Endothelial cell of umbilical vein (primary cell): ENCODE measurements at regions not wholly inside any gene's neighbourhood (a gene's known extent, or its start where the extent isn't known, plus 50 kb on each side); places are given as distances from the start of the nearest gene placed in this dataset.

ENCODE experiments used
- BruUV-seq: library from RNA; stranded (reverse); fragments of 400-500 nt; replicated peaks from 2 replicates; lab custom pipeline; 2021; lab: Mats Ljungman, UMichigan
- CTCF ChIA-PET: fragments of 300-600, 350-600 bp; sonication (Branson Sonifier 250); formaldehyde crosslinking; loops from one replicate; lab custom pipeline; 2021; ENCODE audit warnings: antibody characterized with exemption, inconsistent platforms; lab: Charles Lee
- POLR2A ChIA-PET: fragments of 300-600, 350-600 bp; sonication (Branson Sonifier 250); formaldehyde crosslinking; loops from one replicate; lab custom pipeline; 2021; ENCODE audit warnings: antibody characterized with exemption, inconsistent platforms; lab: Charles Lee
- DNase-seq: peaks from one replicate; pipeline ENCODE4 v3.0.0-alpha.2; 2011; ENCODE audit warnings: low read depth, low spot score
- FAIRE-seq: peaks from 2 replicates; lab custom pipeline; 2011; peaks lifted over from hg19 to GRCh38; lab: Jason Lieb, UNC
- H2AFZ ChIP-seq: 2 replicates; pipeline ENCODE4 v1.6.0; 2012; ENCODE audit warnings: low read depth, low read length, control low read depth, inconsistent platforms
- H3K27ac ChIP-seq: 2 replicates; pipeline ENCODE4 v1.5.1; 2011; ENCODE audit warnings: low read depth, mild to moderate bottlenecking, control low read depth, low read length, moderate library complexity; ENCODE audit not compliant: insufficient read depth
- H3K27me3 ChIP-seq, 2 experiments: 2 replicates each; pipeline versions ENCODE4 v1.6.0 to v1.6.1; 2011; ENCODE audit warnings: low read length in 2 of 2, mixed read lengths in 1 of 2; ENCODE audit not compliant: control insufficient read depth in 2 of 2, insufficient read depth in 2 of 2
- H3K36me3 ChIP-seq, 2 experiments: 2 replicates in 1 of 2; 3 replicates in 1 of 2; pipeline ENCODE4 v1.5.1; 2011; ENCODE audit warnings: low read length in 2 of 2, mild to moderate bottlenecking in 1 of 2, moderate library complexity in 1 of 2; ENCODE audit not compliant: control insufficient read depth in 2 of 2, insufficient read depth in 2 of 2; ENCODE audit errors: extremely low read depth in 1 of 2
- H3K4me1 ChIP-seq: 3 replicates; pipeline ENCODE4 v1.5.1; 2011; ENCODE audit warnings: mild to moderate bottlenecking, low read length; ENCODE audit not compliant: control insufficient read depth, insufficient read depth; ENCODE audit errors: extremely low read depth
- H3K4me2 ChIP-seq: 2 replicates; pipeline ENCODE4 v1.6.1; 2011; ENCODE audit warnings: low read length, control low read depth, mixed read lengths; ENCODE audit not compliant: insufficient read depth
- H3K4me3 ChIP-seq, 3 experiments: fragments of 200-600 bp in 1 of 3; sonication (generic), shearing (Covaris generic) in 1 of 3; replicated peaks in 1 of 3; 2 replicates each; pipeline ENCODE4 v1.5.1; 2011 to 2016; ENCODE audit warnings: control low read depth in 3 of 3, low read length in 3 of 3, mild to moderate bottlenecking in 2 of 3, inconsistent platforms in 1 of 3, low read depth in 1 of 3, moderate library complexity in 1 of 3; ENCODE audit not compliant: insufficient read depth in 1 of 3
- H3K79me2 ChIP-seq: 2 replicates; pipeline ENCODE4 v1.6.0; 2012; ENCODE audit warnings: low read length, inconsistent platforms; ENCODE audit not compliant: control insufficient read depth, insufficient read depth
- H3K9ac ChIP-seq: replicated peaks from 2 replicates; pipeline ENCODE3; 2011; ENCODE audit warnings: low read length, control low read depth; ENCODE audit not compliant: insufficient read depth; ENCODE audit errors: extremely low read depth
- H3K9me1 ChIP-seq: replicated peaks from 3 replicates; pipeline ENCODE4 v1.6.0; 2011; ENCODE audit warnings: mild to moderate bottlenecking, low read length; ENCODE audit not compliant: control insufficient read depth, insufficient read depth; ENCODE audit errors: extremely low read depth
- H3K9me3 ChIP-seq: replicated peaks from 2 replicates; pipeline ENCODE4 v1.5.1; 2012; ENCODE audit warnings: low read length, inconsistent platforms; ENCODE audit not compliant: control insufficient read depth, insufficient read depth
- H4K20me1 ChIP-seq: replicated peaks from 2 replicates; pipeline ENCODE3; 2011; ENCODE audit warnings: mild to moderate bottlenecking, low read length; ENCODE audit not compliant: control insufficient read depth, insufficient read depth; ENCODE audit errors: extremely low read depth
- EZH2 ChIP-seq: IDR thresholded peaks from 2 replicates; pipeline ENCODE4 v1.6.1; 2012; ENCODE audit warnings: borderline replicate concordance, low read depth, mild to moderate bottlenecking, moderate library complexity, low read length, inconsistent platforms; ENCODE audit not compliant: severe bottlenecking
- FOS ChIP-seq: IDR thresholded peaks from 2 replicates; pipeline ENCODE4 v1.6.1; 2011; ENCODE audit warnings: mild to moderate bottlenecking, low read length, moderate library complexity, borderline replicate concordance; ENCODE audit not compliant: insufficient read depth
- GATA2 ChIP-seq: IDR thresholded peaks from 2 replicates; pipeline ENCODE4 v1.7.0; 2011; ENCODE audit warnings: low read depth, mild to moderate bottlenecking, moderate library complexity, mixed read lengths, low read length; ENCODE audit not compliant: insufficient read length, insufficient read depth
- JUN ChIP-seq: IDR thresholded peaks from 2 replicates; pipeline ENCODE4 v1.6.1; 2011; ENCODE audit warnings: borderline replicate concordance, low read depth; ENCODE audit not compliant: insufficient read length, insufficient read depth
- MYC ChIP-seq: IDR thresholded peaks from one replicate; pipeline ENCODE4 v1.6.1; 2011; ENCODE audit warnings: mild to moderate bottlenecking, low read depth, low read length
- POLR2A ChIP-seq: IDR thresholded peaks from 2 replicates; pipeline ENCODE4 v1.6.1; 2012; ENCODE audit warnings: low read depth, mild to moderate bottlenecking, control low read depth, low read length
- POLR2AphosphoS5 ChIP-seq: IDR thresholded peaks from 2 replicates; pipeline ENCODE4 v1.6.1; 2012; ENCODE audit warnings: low read depth, mild to moderate bottlenecking, control low read depth, low read length, moderate library complexity; ENCODE audit not compliant: insufficient read depth
- dilution Hi-C: fragments of 300-500 bp; cut with MboI; formaldehyde crosslinking; loops from one replicate; pipeline ENCODE4 v1.15.0; 2019; ENCODE audit warnings: low sequenced_read_pairs; ENCODE audit not compliant: extremely low pct_ligation_motif_present
- intact Hi-C: fragments of 100-400 bp; cut with micrococcal nuclease; formaldehyde crosslinking; loops from one replicate; pipeline ENCODE4 v1.10.0; 2022
- TF ChIP-seq, protein P1 (sequence below): IDR thresholded peaks from 2 replicates; pipeline ENCODE4 v1.6.1; 2011; ENCODE audit not compliant: insufficient read depth, insufficient read length
- TF ChIP-seq, protein P2 (sequence below), 2 donors: IDR thresholded peaks; 1 replicate in 1 of 2; 2 replicates in 1 of 2; pipeline ENCODE4 v1.5.1; 2011; ENCODE audit warnings: low read length in 2 of 2, mild to moderate bottlenecking in 2 of 2, moderate library complexity in 2 of 2, control low read depth in 1 of 2, inconsistent platforms in 1 of 2, low read depth in 1 of 2; ENCODE audit not compliant: insufficient read depth in 1 of 2; ENCODE audit errors: extremely low read depth in 1 of 2

DNA sequence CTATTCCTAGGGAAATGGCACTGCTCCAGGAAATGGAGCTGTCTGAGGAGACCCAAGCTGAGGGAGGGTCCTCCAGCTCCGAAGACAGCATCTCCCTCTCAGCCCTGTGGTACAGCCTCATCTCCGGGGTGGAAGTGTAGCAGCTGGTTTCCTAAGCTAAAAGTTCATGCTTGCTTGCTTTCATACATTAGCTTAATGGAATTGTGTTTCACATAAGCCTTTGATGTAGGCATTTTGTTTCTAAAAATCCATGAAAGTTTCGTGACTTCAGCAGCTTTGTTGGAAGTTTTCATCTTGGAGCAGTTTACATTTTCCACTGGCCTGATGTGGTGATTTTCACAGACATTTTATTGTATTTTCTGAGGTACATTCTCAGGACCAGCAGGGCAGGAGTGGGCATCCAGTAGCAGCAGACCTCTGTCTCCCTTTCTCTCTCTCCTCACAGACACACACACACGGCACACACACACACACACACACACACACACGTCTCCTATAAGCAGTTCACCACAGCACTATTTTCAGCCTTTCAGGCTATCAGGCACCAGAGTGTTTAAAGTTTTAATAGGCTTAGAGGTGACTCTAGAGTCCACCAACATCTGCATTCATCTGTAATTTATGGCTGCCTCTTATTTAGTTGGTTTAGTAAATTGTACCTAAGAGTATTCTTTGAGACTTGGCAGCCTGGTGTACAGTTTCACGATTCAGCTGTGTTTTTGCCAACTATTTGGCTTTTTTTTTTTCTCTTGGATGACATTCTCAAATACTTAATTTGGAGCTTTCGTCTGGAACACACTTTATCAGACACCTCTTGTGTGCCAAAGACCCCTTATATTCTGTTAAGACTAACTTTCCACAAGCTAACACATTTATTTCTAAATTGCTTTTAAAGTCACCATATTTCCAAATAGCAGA, 225.8 kb upstream of the SFRP2 start:
- intact Hi-C loops: no loop called here
- Histone ChIP-seq H3K27ac (no peak overlapping the region), H3K9me1 (no peaks in the 10 kb centered on the region), H3K4me3 (no peak overlapping the region), H3K4me1 (no peaks in the 10 kb centered on the region), H3K79me2 (no peaks in the 10 kb centered on the region), H3K4me2 (no peak overlapping the region), H3K27me3 (no peaks in the 10 kb centered on the region), H3K36me3 (no peaks in the 10 kb centered on the region), H3K9ac (no peak overlapping the region), H2AFZ (no peak overlapping the region), H3K9me3 (no peaks in the 10 kb centered on the region), H4K20me1 (no peaks in the 10 kb centered on the region)
- ChIA-PET POLR2A (no interaction called here), CTCF (no interaction called here)
- BruUV-seq: no TSS peak
- DNase-seq: no peak
- dilution Hi-C loops: no loop called here
- no peak for TF ChIP-seq POLR2AphosphoS5
- no peak for TF ChIP-seq MYC
- TF ChIP-seq, protein P1, sequence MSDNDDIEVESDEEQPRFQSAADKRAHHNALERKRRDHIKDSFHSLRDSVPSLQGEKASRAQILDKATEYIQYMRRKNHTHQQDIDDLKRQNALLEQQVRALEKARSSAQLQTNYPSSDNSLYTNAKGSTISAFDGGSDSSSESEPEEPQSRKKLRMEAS: no peak
- TF ChIP-seq FOS: no peak
- no peak for TF ChIP-seq JUN
- TF ChIP-seq EZH2: no peak
- no peak for TF ChIP-seq POLR2A
- TF ChIP-seq GATA2: no peak
- TF ChIP-seq, protein P2, sequence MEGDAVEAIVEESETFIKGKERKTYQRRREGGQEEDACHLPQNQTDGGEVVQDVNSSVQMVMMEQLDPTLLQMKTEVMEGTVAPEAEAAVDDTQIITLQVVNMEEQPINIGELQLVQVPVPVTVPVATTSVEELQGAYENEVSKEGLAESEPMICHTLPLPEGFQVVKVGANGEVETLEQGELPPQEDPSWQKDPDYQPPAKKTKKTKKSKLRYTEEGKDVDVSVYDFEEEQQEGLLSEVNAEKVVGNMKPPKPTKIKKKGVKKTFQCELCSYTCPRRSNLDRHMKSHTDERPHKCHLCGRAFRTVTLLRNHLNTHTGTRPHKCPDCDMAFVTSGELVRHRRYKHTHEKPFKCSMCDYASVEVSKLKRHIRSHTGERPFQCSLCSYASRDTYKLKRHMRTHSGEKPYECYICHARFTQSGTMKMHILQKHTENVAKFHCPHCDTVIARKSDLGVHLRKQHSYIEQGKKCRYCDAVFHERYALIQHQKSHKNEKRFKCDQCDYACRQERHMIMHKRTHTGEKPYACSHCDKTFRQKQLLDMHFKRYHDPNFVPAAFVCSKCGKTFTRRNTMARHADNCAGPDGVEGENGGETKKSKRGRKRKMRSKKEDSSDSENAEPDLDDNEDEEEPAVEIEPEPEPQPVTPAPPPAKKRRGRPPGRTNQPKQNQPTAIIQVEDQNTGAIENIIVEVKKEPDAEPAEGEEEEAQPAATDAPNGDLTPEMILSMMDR (IDR thresholded peaks at IDR 0.05; ENCODE audit: extremely low read depth in 1 of 2, insufficient read depth in 1 of 2, low read depth in 1 of 2, low read length in 2 of 2): no peak
- no peak for FAIRE-seq
